T-helper 2 cell treated with Interferon-gamma antibody and Interleukin-4, amounts not matched to agents 100 ng/mL and 5 ng/mL, for 36 hours (primary cell): ENCODE measurements at regions not wholly inside any gene's neighbourhood (a gene's known extent, or its start where the extent isn't known, plus 50 kb on each side); places are given as distances from the start of the nearest gene placed in this dataset.
"Not testable (repeated sequence)": the region's sequence is repeated elsewhere in the genome, so short reads cannot be mapped to it uniquely, and the experiment has no call there.

Experiments
- intact Hi-C: fragments of 100-400 bp; cut with micrococcal nuclease; formaldehyde crosslinking; loops from one replicate; pipeline ENCODE4 v1.15.1; 2023

GRCh38 chr4:115272594-115272993, 159.2 kb upstream of the NDST4 start:
- intact Hi-C loops = no loop called here

DNA sequence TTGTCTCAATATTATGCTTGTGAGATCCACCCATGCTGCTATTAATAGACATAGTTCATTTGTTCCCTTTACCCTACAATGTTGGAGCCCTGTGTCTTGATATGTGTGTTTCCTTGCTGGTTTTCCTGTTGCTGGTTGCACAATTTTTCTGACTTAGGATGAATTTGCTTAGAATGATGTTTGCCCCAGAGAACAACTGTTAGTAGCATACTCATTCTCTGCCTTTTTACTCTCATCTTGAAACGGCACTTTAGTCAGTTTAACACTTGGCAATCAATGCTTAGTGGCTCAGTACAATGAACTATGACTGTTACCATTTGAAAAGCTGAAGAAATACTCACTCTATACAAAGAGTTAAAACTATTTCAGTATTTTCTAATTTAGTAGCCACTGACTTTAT, 158.8 kb upstream of the NDST4 start:
- intact Hi-C loops = no loop called here

DNA sequence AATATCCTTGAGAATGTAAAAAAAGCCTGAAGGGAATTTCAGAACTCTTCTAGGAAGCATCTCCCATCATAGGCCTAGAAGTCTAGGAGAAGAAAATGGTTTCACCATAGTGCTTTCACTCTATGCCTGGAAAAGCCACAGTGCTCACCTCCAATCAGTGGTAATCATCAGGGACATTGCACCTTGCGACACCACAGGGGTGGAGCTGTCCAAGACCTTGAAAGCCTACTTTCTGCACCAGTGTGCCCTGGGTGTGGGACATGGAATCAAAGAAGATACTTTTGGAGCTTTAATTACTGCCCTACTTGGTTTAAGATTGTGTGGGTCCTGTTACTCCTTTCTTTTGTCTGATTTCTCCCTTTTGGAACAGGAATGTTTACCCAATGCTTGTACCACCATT, 146.8 kb upstream of the NDST4 start:
- intact Hi-C loops = no loop called here

DNA sequence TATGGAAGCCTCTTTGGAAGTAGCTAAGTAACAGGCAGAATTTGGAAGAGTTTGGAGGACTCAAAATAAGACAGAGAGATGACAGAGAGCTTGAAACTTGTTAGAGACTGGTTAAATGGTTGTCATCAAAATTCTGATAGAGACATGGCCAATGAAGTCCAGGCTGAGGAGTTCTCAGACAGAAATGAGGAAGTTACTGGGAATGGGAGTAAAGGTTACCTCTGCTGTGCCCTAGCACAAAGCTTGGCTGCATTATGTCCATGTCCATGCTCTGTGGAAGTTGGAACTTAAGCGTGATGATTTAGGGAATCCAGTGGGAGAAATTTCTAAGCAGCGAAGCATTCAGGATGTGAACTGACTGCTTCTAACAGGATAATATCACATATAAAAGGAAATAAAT, 146.2 kb upstream of the NDST4 start:
- intact Hi-C loops = no loop called here

- intact Hi-C loops = no loop called here
Measured at GRCh38 chr4:115249808-115250207, 136.4 kb upstream of the NDST4 start.

DNA sequence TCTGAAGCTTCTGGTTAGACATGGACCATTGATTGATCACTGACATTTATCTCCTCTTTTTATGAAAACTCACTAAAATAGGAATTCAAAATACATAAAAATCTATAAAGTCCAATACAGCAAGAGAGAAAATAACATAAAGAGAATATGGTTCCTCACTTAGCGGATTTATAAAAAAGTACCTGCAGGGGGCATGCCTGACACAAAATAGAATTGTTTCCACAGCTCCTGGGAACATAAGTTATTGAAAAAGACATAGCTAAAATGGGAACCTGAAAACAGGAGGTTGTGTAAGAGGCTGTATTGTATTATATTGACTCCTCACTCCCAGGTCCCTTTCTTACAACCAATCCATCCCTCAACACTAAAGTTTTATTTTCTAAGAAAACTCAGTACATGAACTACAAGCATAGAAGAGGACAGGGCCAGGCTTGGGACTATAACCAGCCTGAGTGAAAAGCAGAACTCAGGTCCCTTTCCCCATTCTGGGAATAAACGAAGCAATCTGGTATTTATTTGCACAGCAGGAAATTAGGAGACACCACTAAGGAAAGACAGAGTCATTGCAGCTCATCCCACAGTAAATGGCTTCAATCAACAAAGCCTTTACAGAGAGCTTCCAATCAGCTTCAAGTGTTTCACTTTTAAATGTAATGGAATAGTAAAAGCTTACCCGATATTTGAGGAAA, 121.1 kb upstream of the NDST4 start:
- intact Hi-C loops = loop anchor here (1.0 to 2.0 kb wide), 2 partner anchors 302 to 618 kb away; no protein-coding TSS in a partner anchor

- intact Hi-C loops = no loop called here
Measured at GRCh38 chr4:115233600-115233999, 120.2 kb upstream of the NDST4 start.

- intact Hi-C loops = no loop called here
Measured at GRCh38 chr4:115229873-115230272, 116.5 kb upstream of the NDST4 start.

DNA sequence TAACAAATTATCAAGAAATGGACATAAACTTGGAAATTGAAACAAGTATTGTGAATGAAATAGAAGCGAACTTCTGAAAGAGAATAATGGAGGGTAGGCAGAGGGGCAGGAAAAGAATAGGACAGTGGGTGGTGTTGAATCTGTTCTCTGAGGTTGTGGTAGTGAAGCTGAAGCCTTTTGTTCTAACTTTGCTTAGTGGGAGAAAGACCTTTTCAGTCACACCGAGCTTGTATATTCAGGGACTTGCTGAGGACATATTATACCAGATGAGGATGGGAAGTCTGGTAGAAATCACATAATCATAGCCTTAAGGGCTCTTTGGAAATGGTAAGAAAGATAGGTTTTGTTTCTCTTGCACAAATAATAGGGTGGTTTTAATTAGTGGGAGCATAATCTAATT, 115.4 kb upstream of the NDST4 start:
- intact Hi-C loops = no loop called here

GRCh38 chr4:115222061-115222460, 108.6 kb upstream of the NDST4 start:
- intact Hi-C loops = no loop called here

DNA sequence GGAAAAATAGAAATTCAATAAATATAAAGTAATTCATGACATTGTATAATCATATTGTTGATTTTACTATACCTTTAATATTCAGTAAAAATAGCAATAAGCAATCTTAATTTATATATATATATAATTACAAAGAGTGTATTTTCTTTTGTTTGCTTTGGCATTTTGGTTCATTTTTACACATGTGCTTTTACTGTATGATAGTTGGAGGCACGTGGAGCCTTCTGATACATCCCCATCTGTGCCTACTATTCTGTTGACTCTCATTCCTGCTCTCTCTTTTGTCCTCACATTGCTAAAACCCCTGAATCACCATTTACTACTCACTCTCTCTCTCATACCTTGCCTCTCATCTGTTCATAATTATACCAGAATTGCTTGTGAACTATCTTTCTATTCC, 106.4 kb upstream of the NDST4 start:
- intact Hi-C loops = no loop called here

DNA sequence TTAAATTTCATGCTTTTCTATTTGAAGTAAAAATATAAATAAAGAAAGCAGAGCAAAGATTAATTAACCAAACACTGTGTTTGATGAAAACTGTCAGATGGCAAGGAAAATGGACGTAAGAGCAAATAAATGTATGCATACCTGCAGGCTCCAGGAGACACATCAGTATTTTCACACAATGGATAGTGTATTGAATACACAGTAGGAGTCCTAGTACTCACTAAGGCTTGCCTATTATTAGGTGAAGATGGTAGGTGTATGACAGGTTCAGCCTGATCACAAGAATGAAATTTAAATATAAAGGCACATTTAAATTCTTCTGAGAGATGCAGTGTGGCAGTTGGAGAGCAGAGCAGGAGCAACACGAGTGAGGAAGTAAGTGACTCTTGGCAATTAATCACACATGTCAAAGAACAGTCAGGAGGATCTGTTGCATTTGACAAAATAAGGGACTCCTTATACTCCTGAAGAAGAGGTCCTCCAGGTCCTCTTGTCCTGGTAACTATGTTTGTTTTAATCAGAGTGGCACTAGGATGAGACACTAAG, 106.0 kb upstream of the NDST4 start:
- intact Hi-C loops = no loop called here

GRCh38 chr4:115215935-115216334, 102.5 kb upstream of the NDST4 start:
- intact Hi-C loops = no loop called here

GRCh38 chr4:115213716-115214115, 100.3 kb upstream of the NDST4 start:
- intact Hi-C loops = no loop called here

- intact Hi-C loops = no loop called here
Measured at GRCh38 chr4:115201042-115201330, 87.6 kb upstream of the NDST4 start.

- intact Hi-C loops = not testable (repeated sequence)
Measured at GRCh38 chr4:115200201-115201041, 87.0 kb upstream of the NDST4 start.

DNA sequence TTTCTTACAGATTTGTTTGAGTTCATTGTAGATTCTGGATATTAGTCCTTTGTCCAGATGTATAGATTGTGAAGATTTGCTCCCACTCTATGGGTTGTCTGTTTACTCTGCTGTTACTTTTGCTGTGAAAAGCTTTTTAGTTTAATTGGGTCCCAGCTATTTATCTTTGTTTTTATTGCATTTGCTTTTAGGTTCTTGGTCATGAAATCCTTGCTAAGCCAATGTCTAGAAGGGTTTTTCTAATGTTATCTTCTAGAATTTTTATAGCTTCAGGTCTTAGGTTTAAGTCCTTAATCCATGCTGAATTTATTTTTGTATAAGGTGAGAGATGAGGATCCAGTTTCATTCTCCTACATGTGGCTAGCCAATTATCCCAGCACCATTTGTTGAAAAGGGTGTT, 81.2 kb upstream of the NDST4 start:
- intact Hi-C loops = not testable (repeated sequence)

DNA sequence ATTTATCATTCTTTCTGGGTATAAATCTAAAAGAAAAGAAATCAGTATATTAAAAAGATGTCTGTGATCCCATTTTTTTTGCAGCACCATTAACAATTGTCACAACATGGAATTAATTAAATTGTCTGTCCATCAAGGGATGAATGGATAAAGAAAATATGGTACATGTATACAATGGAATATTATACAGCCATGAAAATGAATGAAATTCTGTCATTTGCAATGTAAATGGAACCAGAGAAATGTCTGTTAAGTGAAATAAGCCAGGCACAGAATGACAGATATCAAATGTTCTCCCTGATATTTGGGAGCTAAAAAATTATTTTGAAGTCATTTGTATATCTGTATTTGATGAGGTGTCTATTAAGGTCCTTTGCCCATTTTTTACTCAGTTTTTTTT, 77.1 kb upstream of the NDST4 start:
- intact Hi-C loops = no loop called here

GRCh38 chr4:115187136-115187535, 73.7 kb upstream of the NDST4 start:
- intact Hi-C loops = no loop called here

GRCh38 chr4:115179438-115180062, 66.1 kb upstream of the NDST4 start:
- intact Hi-C loops = not testable (repeated sequence)

DNA sequence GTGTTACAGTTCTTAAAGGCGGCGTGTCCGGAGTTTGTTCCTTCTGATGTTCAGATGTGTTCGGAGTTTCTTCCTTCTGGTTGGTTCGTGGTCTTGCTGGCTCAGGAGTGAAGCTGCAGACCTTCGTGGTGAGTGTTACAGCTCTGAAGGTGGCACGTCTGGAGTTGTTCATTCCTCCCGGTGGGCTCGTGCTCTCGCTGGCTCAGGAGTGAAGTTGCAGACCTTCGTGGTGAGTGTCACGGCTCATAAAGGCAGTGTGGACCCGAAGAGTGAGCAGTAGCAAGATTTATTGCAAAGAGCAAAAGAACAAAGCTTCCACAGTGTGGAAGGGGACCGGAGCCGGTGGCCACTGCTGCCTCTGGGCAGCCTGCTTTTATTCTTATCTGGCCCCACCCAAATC, 65.3 kb upstream of the NDST4 start:
- intact Hi-C loops = not testable (repeated sequence)

DNA sequence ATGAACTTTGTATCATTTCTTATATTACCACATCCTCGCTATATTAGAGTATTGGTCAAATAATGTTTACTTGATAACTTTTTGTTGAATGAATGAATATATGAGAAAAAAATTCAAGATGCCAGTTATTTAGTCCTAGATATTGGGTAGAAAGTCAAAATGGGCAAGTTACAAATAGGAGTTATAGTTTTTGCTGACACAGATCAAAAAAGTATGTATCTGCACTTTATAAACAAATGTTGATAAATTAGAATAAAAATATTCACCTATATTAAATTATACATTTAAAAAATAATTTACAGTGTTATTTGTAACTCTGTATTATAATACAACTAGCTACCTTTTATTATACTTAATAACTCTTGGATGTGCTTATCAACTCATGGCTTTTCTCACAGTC, 57.8 kb upstream of the NDST4 start:
- intact Hi-C loops = no loop called here
